DMS53 (cell line): ENCODE measurements at regions not wholly inside any gene's neighbourhood (a gene's known extent, or its start where the extent isn't known, plus 50 kb on each side); places are given as distances from the start of the nearest gene placed in this dataset.

Source experiments
- DNase-seq: peaks from one replicate; lab custom pipeline; 2025; lab: John Stamatoyannopoulos, UW

- no peak for DNase-seq
Observed at GRCh38 chr3:46090161-46090591, 62.9 kb upstream of the XCR1 start.

DNA sequence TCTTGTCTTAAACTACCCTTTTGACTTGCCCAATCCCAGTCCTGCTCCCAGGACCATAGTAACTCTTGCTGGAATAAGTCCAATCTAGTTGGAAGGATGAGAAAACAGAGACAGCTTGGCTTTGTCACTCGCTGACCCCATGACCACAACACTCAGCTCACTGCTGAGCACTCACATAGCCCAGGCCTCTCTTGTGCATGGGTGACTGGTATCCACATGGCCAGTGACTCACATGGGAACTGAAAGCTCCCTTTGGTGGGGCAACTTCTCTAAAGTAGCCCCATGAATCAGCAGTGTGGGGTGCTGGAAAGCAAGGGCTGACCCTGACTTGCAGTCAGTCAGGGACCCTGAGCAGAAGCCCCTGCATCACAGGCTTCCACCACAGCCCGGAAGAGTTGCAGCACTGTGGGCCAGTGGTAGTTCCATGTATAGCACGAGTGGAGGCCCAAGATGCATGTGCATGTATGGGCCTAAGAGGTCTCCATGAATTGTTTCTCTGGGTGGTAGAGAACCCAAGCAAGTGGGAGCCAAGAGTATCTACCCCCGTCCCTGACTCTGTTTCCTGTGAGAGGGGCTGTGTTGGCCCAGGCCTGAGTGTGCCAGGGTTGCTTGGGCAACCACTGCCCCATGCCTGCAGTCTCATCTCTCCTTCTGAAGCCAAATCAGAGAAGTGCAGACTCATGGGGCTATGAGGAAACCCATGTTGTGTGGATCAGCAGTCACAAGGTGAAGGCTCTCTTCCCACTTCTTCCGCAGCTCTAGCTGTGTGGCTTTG lies 62.1 kb upstream of the XCR1 start:
- no peak for DNase-seq

DNA sequence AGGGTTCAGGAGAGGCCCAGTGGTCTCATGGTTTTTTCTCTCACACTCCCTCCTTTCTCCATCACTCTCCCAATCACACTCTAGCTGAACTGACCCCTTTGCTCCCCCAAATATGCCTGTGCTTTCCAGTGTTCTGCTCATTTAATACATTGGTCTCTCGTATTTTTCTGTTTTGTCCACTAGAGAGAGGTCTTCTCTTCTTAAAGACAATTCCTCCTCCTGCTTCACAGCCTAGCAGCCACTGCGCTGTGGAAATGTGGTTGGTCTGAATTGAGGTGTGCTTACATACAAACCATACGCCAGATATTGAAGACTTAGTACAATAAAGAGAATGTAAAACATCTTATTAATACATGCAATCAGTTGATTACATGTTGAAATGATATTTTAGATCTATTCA lies 60.6 kb upstream of the XCR1 start:
- peak; percentile 37 for DNase-seq

DNA sequence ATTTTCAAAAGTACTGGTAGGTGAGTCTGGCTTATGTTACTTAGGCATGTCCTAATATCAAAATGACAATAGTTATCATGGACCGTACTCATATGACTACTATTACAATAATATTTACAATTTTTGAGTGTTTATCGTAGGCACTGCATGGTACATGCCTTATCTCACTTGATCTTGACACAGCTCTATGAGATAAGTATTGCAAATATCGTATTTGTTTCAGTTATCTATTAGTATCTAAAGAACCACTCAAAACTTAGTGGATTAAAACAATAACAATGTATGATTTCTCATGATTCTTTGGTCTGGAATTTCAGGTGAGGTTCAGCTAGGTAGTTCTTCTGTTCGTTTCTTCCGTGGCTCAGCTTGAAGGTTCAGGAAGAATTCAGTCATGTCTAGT lies 59.7 kb upstream of the XCR1 start:
- DNase-seq = no peak

DNA sequence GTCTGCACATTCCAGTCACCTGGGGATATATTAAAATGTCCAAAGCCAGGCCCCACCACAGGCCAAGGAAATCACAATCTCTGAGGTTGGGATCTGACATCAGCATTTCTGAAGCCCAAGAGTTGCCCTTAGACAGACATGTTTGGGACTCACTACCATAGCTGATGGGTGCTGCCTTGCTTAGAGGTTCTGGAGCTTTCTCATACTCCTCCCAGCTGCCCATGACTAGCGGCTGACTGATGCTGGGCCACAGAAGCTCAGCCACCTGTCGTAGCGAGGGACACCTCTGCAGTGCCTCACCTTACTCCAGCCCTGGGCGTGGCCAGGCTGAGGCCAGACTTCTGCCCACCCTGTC lies 58.8 kb upstream of the XCR1 start:
- DNase-seq = no peak

GRCh38 chr3:46085421-46086082 lies 58.3 kb upstream of the XCR1 start:
- no peak for DNase-seq

GRCh38 chr3:46083956-46084355 lies 56.7 kb upstream of the XCR1 start:
- DNase-seq = no peak

DNA sequence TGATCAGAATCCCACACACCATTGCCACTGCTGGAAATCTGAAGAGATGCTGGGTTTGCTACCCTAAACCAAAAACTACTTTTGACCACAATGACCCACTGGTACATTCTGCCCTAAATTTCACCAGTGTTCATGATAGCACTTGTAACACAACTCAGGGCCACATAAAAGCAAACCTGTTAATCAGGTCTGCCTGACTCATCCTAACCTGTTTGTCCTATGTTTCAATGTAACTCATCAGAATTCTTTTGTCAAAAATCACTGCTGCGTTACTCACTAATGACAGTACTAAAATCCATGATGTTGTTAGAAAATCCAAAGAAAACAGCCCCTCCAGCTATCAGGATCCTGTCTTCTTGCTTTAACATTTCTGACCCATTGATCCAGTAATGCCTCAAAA lies 55.6 kb upstream of the XCR1 start:
- DNase-seq = peak; percentile 55

DNA sequence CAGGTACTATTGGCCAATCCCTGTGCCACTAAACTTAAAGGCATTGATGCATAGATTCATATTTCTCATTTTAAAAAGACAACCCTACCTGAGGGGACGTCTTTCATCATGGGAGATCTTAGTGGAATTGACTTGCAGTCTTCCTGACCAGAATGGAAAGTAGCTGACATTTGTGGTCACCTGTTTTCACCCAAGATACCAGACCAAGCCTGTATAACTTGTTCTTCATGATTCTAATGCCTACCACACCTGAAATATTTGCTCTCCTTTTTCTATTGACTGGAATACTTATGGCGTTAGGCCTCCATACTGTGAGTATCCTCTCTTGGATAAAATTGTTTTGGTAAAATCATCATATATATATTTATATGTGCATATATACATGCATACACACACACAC lies 54.7 kb upstream of the XCR1 start:
- DNase-seq = peak; percentile 16

DNA sequence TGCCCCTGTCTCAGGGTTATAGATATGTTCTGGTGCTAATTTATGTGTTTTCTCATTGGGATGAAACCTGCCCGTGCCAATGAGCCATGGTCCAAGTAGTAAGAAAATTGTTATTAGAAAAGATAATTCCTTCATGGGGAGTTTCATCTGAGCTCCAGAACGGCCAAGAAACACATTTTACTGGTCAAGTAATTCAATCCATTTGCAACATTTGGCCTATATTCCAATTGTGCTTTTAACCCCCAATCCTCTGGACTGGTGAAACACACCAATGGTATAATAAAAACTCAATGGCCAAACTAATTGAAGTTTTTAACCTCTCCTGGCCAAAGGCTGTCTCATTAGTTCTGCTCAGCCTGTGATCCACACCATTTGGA lies 53.7 kb upstream of the XCR1 start:
- DNase-seq = no peak

DNA sequence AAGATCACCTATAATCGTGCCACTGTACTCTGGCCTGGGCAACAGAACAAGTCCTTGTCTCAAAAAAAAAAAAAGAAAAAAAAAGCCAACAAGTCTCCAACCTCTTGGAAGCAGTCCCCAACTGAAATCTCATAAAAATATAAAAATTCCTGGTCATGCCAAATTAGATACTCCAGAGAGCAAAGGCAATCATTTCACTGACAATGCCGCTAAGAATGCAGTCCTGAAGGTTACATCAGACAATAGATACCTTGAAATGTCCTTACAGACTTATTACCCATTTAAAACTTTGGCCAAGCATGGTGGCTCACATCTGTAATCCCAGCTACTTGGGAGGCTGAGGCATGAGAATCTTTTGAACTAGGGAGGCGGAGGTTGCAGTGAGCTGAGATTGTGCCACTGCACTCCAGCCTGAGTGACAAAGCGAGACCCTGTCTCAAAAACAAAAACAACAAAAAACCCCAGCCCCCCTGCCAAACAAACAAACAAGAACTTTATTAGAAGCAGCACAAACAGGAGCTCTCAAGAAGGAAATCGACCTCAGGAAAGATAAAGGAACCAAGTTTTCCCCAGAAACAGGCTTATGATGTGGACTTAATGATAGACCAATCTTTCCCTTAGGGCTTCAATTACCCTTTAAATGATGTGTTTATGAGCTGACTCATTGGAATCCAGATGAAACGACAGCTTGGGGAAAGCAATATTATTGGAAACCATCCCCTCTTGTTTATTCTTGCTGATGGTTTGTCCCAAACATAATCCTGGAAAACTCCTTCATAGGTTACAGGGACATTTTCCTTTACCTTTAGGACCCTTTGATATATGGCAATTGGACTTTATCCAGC lies 53.1 kb upstream of the XCR1 start:
- no peak for DNase-seq

DNA sequence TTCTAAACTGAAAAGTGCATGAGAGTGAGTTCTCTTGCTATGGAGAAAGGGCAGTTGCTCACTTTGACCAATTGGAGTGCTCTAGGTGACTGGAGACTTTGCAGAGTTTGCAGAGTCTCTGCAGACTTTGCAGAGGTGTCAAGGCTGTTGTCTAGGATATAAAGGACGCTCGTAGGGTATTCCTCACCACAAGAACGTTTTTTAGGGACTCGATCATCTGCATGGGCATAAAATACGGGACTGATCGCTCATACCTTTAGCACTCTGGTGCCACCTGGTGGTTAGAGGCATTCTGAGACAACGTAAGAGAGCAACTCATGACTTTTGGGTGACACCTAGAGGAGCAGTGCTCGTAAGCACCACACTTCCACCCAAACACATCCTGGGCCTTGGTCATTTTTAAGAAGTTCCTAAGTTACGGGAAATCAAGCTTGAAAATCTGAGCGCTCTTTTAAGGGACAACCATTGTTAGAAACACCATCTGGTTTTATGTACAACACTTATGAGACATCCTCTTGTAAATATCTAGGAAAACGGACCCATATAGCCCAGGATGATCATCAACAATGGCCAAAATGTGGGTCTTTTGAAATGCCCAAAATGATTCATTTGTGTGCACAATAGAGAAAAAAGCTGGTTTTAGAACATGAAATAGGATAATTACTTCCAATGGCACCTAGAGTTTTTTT lies 51.6 kb upstream of the XCR1 start:
- peak; percentile 81 for DNase-seq
